ENCODE measurements at regions not wholly inside any gene's neighbourhood (a gene's known extent, or its start where the extent isn't known, plus 50 kb on each side); places are given as distances from the start of the nearest gene placed in this dataset.

- TF ChIP-seq CTCF (IDR thresholded peaks at IDR 0.05) (no peak), EP300 (IDR thresholded peaks at IDR 0.05) (no peak)
Observed at GRCh38 chr6:156082012-156082411, 626.4 kb upstream of the NOX3 start.

All from suprapubic skin (tissue), 3 donors.